ENCODE measurements at regions not wholly inside any gene's neighbourhood (a gene's known extent, or its start where the extent isn't known, plus 50 kb on each side); places are given as distances from the start of the nearest gene placed in this dataset.

DNA sequence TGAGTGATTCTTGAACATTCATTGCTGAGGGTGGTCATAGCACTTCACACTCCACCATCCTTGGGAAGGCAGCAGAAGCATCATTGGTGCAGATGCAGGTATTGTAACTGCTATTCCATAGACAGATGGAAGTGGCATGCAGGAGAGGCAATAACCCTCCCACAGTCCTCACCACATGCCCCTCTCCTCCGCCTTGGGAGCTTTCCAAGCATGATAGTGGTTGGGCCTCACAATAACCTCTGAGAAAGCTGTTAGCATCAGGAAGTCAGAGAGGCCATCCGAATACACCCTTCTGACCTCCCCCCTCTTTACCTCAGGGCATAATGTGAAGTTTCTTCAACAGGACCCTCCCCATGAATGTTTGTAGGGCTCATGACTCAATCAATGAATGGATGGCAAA lies 177.9 kb downstream of the KATNAL1 start:
- Histone ChIP-seq H3F3A (ENCODE audit: insufficient read depth, low read depth) (peaks cover 5% of the 10 kb centered on the region), H3K4me1 (replicated peaks; ENCODE audit: insufficient read depth) (peaks cover 14% of the 10 kb centered on the region), H3K9me3 (ENCODE audit: insufficient read depth, low read depth) (no peaks in the 10 kb centered on the region), H3K27me3 (ENCODE audit: insufficient read depth, low read depth) (no peaks in the 10 kb centered on the region), H2AFZ (no peak overlapping the region), H3K27ac (no peak overlapping the region), H4K20me1 (ENCODE audit: insufficient read depth) (no peaks in the 10 kb centered on the region), H3K9me2 (ENCODE audit: insufficient read depth) (no peaks in the 10 kb centered on the region), H3K4me3 (no peak overlapping the region), H3K36me3 (ENCODE audit: low read depth) (no peaks in the 10 kb centered on the region), H3K4me2 (no peak overlapping the region), H3K79me2 (ENCODE audit: low read depth) (no peaks in the 10 kb centered on the region)
- DNase-seq: no peak
- ChIA-PET POLR2A (ENCODE audit: unreplicated experiment) (interaction anchor here (0.7 kb wide), 1 partner anchor 1043 kb away, joined by 4 read pairs; no protein-coding TSS in a partner anchor), CTCF (interaction anchor here (0.7 kb wide), 1 partner anchor 434 kb away, joined by 3 read pairs; no protein-coding TSS in a partner anchor)
- BruUV-seq (replicated peaks): no TSS peak
- intact Hi-C loops (cut with micrococcal nuclease; ENCODE audit: unreplicated experiment): no loop called here
- no peak for TF ChIP-seq EZH2 (IDR thresholded peaks at IDR 0.05; ENCODE audit: low read depth)
- TF ChIP-seq, protein P1, sequence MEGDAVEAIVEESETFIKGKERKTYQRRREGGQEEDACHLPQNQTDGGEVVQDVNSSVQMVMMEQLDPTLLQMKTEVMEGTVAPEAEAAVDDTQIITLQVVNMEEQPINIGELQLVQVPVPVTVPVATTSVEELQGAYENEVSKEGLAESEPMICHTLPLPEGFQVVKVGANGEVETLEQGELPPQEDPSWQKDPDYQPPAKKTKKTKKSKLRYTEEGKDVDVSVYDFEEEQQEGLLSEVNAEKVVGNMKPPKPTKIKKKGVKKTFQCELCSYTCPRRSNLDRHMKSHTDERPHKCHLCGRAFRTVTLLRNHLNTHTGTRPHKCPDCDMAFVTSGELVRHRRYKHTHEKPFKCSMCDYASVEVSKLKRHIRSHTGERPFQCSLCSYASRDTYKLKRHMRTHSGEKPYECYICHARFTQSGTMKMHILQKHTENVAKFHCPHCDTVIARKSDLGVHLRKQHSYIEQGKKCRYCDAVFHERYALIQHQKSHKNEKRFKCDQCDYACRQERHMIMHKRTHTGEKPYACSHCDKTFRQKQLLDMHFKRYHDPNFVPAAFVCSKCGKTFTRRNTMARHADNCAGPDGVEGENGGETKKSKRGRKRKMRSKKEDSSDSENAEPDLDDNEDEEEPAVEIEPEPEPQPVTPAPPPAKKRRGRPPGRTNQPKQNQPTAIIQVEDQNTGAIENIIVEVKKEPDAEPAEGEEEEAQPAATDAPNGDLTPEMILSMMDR (conservative IDR thresholded peaks at IDR 0.05): no peak

DNA sequence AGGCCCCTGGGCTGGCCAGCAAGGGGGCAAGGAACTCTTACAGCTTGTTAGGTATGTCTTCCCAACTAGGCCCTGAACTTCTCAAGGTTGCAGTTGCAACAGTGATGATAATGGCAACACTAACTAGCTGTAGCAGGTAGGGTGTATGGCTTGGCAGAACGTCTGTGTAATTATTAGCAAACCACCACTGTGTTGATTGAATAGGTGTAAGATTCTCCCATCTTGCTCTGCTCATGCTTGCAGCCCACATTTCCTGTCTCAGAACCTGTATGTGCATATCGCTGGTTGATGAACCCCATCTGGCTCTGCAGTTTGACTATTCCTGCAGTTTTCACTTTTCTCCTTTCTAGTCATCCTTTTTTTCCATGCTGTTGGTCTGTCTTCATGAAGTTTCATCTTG lies 178.8 kb downstream of the KATNAL1 start:
- H3K4me3 ChIP-seq: no peak overlapping the region
- H3K4me1 ChIP-seq (replicated peaks; ENCODE audit: insufficient read depth): peaks cover 14% of the 10 kb centered on the region
- no peaks in the 10 kb centered on the region for H3K36me3 ChIP-seq (ENCODE audit: low read depth)
- DNase-seq: no peak
- TF ChIP-seq, protein P1 (conservative IDR thresholded peaks at IDR 0.05): no peak
- TF ChIP-seq EZH2 (IDR thresholded peaks at IDR 0.05; ENCODE audit: low read depth): no peak
- no peaks in the 10 kb centered on the region for H4K20me1 ChIP-seq (ENCODE audit: insufficient read depth)
- ChIA-PET POLR2A (ENCODE audit: unreplicated experiment) (no interaction called here), CTCF (interaction anchor here (0.7 kb wide), 1 partner anchor 433 kb away, joined by 3 read pairs; no protein-coding TSS in a partner anchor)
- no TSS peak for BruUV-seq (replicated peaks)
- no peak overlapping the region for H3K4me2 ChIP-seq
- H3K9me3 ChIP-seq (ENCODE audit: insufficient read depth, low read depth): no peaks in the 10 kb centered on the region
- peaks cover 5% of the 10 kb centered on the region for H3F3A ChIP-seq (ENCODE audit: insufficient read depth, low read depth)
- H2AFZ ChIP-seq: no peak overlapping the region
- no peaks in the 10 kb centered on the region for H3K9me2 ChIP-seq (ENCODE audit: insufficient read depth)
- no peaks in the 10 kb centered on the region for H3K79me2 ChIP-seq (ENCODE audit: low read depth)
- H3K27me3 ChIP-seq (ENCODE audit: insufficient read depth, low read depth): no peaks in the 10 kb centered on the region
- intact Hi-C loops (cut with micrococcal nuclease; ENCODE audit: unreplicated experiment): no loop called here
- no peak overlapping the region for H3K27ac ChIP-seq

DNA sequence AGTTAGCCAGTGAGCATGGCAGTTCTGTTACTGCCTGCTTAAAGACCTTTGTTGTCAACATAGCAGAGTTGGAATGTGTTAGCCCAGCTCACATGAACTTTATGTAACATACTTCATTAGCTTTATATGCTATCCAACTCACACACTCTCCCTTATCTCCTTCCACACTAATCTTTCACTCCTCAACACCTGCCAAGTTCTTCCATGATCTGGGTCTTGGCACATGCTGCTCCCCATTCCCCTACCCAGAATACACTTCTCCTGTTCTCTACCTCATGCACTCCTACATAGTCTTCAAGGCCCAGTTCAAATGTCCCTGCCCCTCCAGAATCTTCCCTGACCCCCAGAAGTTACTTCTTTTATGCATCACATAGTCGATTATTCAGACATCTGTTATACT lies 179.3 kb downstream of the KATNAL1 start:
- peaks cover 5% of the 10 kb centered on the region for H3F3A ChIP-seq (ENCODE audit: insufficient read depth, low read depth)
- POLR2A ChIA-PET (ENCODE audit: unreplicated experiment): no interaction called here
- no peak overlapping the region for H3K27ac ChIP-seq
- CTCF ChIA-PET: no interaction called here
- H3K9me3 ChIP-seq (ENCODE audit: insufficient read depth, low read depth): no peaks in the 10 kb centered on the region
- H3K4me2 ChIP-seq: no peak overlapping the region
- H4K20me1 ChIP-seq (ENCODE audit: insufficient read depth): no peaks in the 10 kb centered on the region
- no peak overlapping the region for H3K4me3 ChIP-seq
- intact Hi-C loops (cut with micrococcal nuclease; ENCODE audit: unreplicated experiment): no loop called here
- H3K9me2 ChIP-seq (ENCODE audit: insufficient read depth): no peaks in the 10 kb centered on the region
- DNase-seq: no peak
- H3K36me3 ChIP-seq (ENCODE audit: low read depth): no peaks in the 10 kb centered on the region
- no peaks in the 10 kb centered on the region for H3K79me2 ChIP-seq (ENCODE audit: low read depth)
- no peak for TF ChIP-seq EZH2 (IDR thresholded peaks at IDR 0.05; ENCODE audit: low read depth)
- TF ChIP-seq, protein P1 (conservative IDR thresholded peaks at IDR 0.05): no peak
- BruUV-seq (replicated peaks): no TSS peak
- H3K27me3 ChIP-seq (ENCODE audit: insufficient read depth, low read depth): no peaks in the 10 kb centered on the region
- H2AFZ ChIP-seq: no peak overlapping the region
- peaks cover 14% of the 10 kb centered on the region for H3K4me1 ChIP-seq (replicated peaks; ENCODE audit: insufficient read depth)

All from PC-9 (cell line).